PC-9 (cell line): ENCODE measurements at regions not wholly inside any gene's neighbourhood (a gene's known extent, or its start where the extent isn't known, plus 50 kb on each side); places are given as distances from the start of the nearest gene placed in this dataset.

Experiments
- BruUV-seq: library from RNA; stranded (reverse); fragments of 400-500 nt; replicated peaks from 2 replicates; lab custom pipeline; 2021; lab: Mats Ljungman, UMichigan
- CTCF ChIA-PET: fragments of 300-600 bp; sonication (Branson Sonifier 250); formaldehyde crosslinking; loops from one replicate; lab custom pipeline; 2022; ENCODE audit warnings: antibody characterized with exemption; lab: Charles Lee
- POLR2A ChIA-PET: fragments of 300-600 bp; sonication (Branson Sonifier 250); formaldehyde crosslinking; loops from one replicate; lab custom pipeline; 2022; ENCODE audit warnings: antibody characterized with exemption; ENCODE audit not compliant: unreplicated experiment; lab: Charles Lee
- DNase-seq, 2 experiments: peaks; one replicate each; pipeline versions ENCODE4 v3.0.0 to v3.0.0-alpha.2; 2015 to 2022; ENCODE audit warnings: mixed read lengths in 1 of 2
- H2AFZ ChIP-seq: fragments of 200-600 bp; sonication (generic); 2 replicates; pipeline ENCODE4 v1.8.1; 2017; ENCODE audit warnings: antibody characterized with exemption
- H3F3A ChIP-seq: fragments of 200-600 bp; sonication (generic); 2 replicates; pipeline ENCODE4 v1.8.1; 2017; ENCODE audit warnings: antibody characterized with exemption, mild to moderate bottlenecking, low read depth; ENCODE audit not compliant: insufficient read depth
- H3K27ac ChIP-seq: fragments of 200-600 bp; sonication (generic); 2 replicates; pipeline ENCODE4 v1.6.1; 2016; ENCODE audit warnings: mixed run types
- H3K27me3 ChIP-seq: fragments of 200-600 bp; sonication (generic); 2 replicates; pipeline ENCODE4 v1.6.1; 2016; ENCODE audit warnings: low read depth, mixed run types; ENCODE audit not compliant: insufficient read depth
- H3K36me3 ChIP-seq: fragments of 200-600 bp; sonication (generic); 2 replicates; pipeline ENCODE4 v1.6.1; 2016; ENCODE audit warnings: low read depth, mixed run types
- H3K4me1 ChIP-seq: fragments of 200-600 bp; sonication (generic); replicated peaks from 2 replicates; pipeline ENCODE4 v1.6.1; 2016; ENCODE audit warnings: mixed run types; ENCODE audit not compliant: insufficient read depth
- H3K4me2 ChIP-seq: fragments of 200-600 bp; sonication (generic); 2 replicates; pipeline ENCODE4 v1.6.1; 2017; ENCODE audit warnings: mixed run types
- H3K4me3 ChIP-seq: fragments of 200-600 bp; sonication (generic); 2 replicates; pipeline ENCODE4 v1.6.1; 2016; ENCODE audit warnings: mixed run types
- H3K79me2 ChIP-seq: fragments of 200-600 bp; sonication (generic); 2 replicates; pipeline ENCODE4 v1.6.1; 2017; ENCODE audit warnings: low read depth, mixed run types
- H3K9me2 ChIP-seq: fragments of 200-600 bp; sonication (generic); 2 replicates; pipeline ENCODE4 v1.8.1; 2017; ENCODE audit warnings: mild to moderate bottlenecking; ENCODE audit not compliant: insufficient read depth
- H3K9me3 ChIP-seq: fragments of 200-600 bp; sonication (generic); 2 replicates; pipeline ENCODE4 v1.8.1; 2016; ENCODE audit warnings: low read depth; ENCODE audit not compliant: insufficient read depth
- H4K20me1 ChIP-seq: fragments of 200-600 bp; sonication (generic); 2 replicates; pipeline ENCODE4 v1.8.1; 2017; ENCODE audit not compliant: insufficient read depth
- CTCF ChIP-seq: fragments of 200-600 bp; sonication (generic); conservative IDR thresholded peaks from 2 replicates; pipeline ENCODE4 v1.6.1; 2017; ENCODE audit warnings: mixed run types, antibody characterized with exemption, mild to moderate bottlenecking, moderate library complexity
- EZH2 ChIP-seq: fragments of 200-600 bp; sonication (generic); IDR thresholded peaks from 2 replicates; pipeline ENCODE4 v1.8.0; 2017; ENCODE audit warnings: antibody characterized with exemption, low read depth
- intact Hi-C: fragments of 100-400 bp; cut with micrococcal nuclease; formaldehyde crosslinking; loops from one replicate; pipeline ENCODE4 v1.10.0; 2022; ENCODE audit not compliant: unreplicated experiment

- Histone ChIP-seq H4K20me1 (no peaks in the 10 kb centered on the region), H3K79me2 (no peaks in the 10 kb centered on the region), H3K4me2 (no peak overlapping the region), H3K4me1 (no peaks in the 10 kb centered on the region), H3K9me3 (no peaks in the 10 kb centered on the region), H3F3A (no peaks in the 10 kb centered on the region), H3K4me3 (no peak overlapping the region), H3K36me3 (no peaks in the 10 kb centered on the region), H3K27me3 (peaks cover 47% of the 10 kb centered on the region), H3K27ac (no peak overlapping the region), H2AFZ (no peak overlapping the region), H3K9me2 (no peaks in the 10 kb centered on the region)
- TF ChIP-seq CTCF, result no peak
- intact Hi-C loops, result no loop called here
- no TSS peak for BruUV-seq
- no peak for DNase-seq
- ChIA-PET CTCF (no interaction called here), POLR2A (no interaction called here)
Observed at GRCh38 chr3:13932578-13933295, 52.9 kb upstream of the WNT7A start.

- intact Hi-C loops, result no loop called here
- H3K9me2 ChIP-seq, result no peaks in the 10 kb centered on the region
- H3K27me3 ChIP-seq, result peaks cover 42% of the 10 kb centered on the region
- DNase-seq, result no peak
- CTCF ChIA-PET, result no interaction called here
- no peak for TF ChIP-seq EZH2
- TF ChIP-seq CTCF, result no peak
- H2AFZ ChIP-seq, result no peak overlapping the region
- no peak overlapping the region for H3K4me3 ChIP-seq
- H4K20me1 ChIP-seq, result no peaks in the 10 kb centered on the region
- H3K36me3 ChIP-seq, result no peaks in the 10 kb centered on the region
- no TSS peak for BruUV-seq
- POLR2A ChIA-PET, result no interaction called here
- no peaks in the 10 kb centered on the region for H3K4me1 ChIP-seq
- H3K4me2 ChIP-seq, result no peak overlapping the region
- no peak overlapping the region for H3K27ac ChIP-seq
- no peaks in the 10 kb centered on the region for H3K79me2 ChIP-seq
- H3F3A ChIP-seq, result no peaks in the 10 kb centered on the region
- no peaks in the 10 kb centered on the region for H3K9me3 ChIP-seq
Observed at GRCh38 chr3:13931172-13931571, 51.3 kb upstream of the WNT7A start.
